ENCODE measurements at regions not wholly inside any gene's neighbourhood (a gene's known extent, or its start where the extent isn't known, plus 50 kb on each side); places are given as distances from the start of the nearest gene placed in this dataset.

GRCh38 chr14:94932589-94932988, 162.7 kb upstream of the GSC start:
- Histone ChIP-seq H3K4me1 (peaks cover 23% of the 10 kb centered on the region), H4K20me1 (no peaks in the 10 kb centered on the region), H3K4me3 (no peak overlapping the region), H3K27ac (no peak overlapping the region), H3K9me3 (no peaks in the 10 kb centered on the region), H3K27me3 (no peaks in the 10 kb centered on the region), H3K36me3 (no peaks in the 10 kb centered on the region), H3K4me2 (no peak overlapping the region), H3K9ac (no peak overlapping the region)
- no peak for TF ChIP-seq Cebpa-rat (IDR thresholded peaks at IDR 0.05)

- Histone ChIP-seq H4K20me1 (no peaks in the 10 kb centered on the region), H3K4me3 (no peak overlapping the region), H3K27ac (no peak overlapping the region), H3K9ac (no peak overlapping the region), H3K4me2 (no peak overlapping the region), H3K9me3 (no peaks in the 10 kb centered on the region), H3K27me3 (no peaks in the 10 kb centered on the region), H3K4me1 (peaks cover 8% of the 10 kb centered on the region), H3K36me3 (no peaks in the 10 kb centered on the region)
- TF ChIP-seq Cebpa-rat (IDR thresholded peaks at IDR 0.05): no peak
Observed at GRCh38 chr14:94930690-94931089, 160.8 kb upstream of the GSC start.

- Histone ChIP-seq H3K9me3 (no peaks in the 10 kb centered on the region), H4K20me1 (no peaks in the 10 kb centered on the region), H3K36me3 (no peaks in the 10 kb centered on the region), H3K27me3 (no peaks in the 10 kb centered on the region), H3K4me2 (no peak overlapping the region), H3K9ac (no peak overlapping the region), H3K4me3 (no peak overlapping the region), H3K4me1 (peaks cover 8% of the 10 kb centered on the region), H3K27ac (no peak overlapping the region)
- no peak for TF ChIP-seq Cebpa-rat (IDR thresholded peaks at IDR 0.05)
Observed at GRCh38 chr14:94929354-94929753, 159.4 kb upstream of the GSC start.

GRCh38 chr14:94926176-94926575, 156.3 kb upstream of the GSC start:
- Histone ChIP-seq H3K9me3 (no peaks in the 10 kb centered on the region), H4K20me1 (no peaks in the 10 kb centered on the region), H3K4me3 (no peak overlapping the region), H3K4me2 (no peak overlapping the region), H3K9ac (no peak overlapping the region), H3K27ac (no peak overlapping the region), H3K4me1 (peaks cover 8% of the 10 kb centered on the region), H3K27me3 (no peaks in the 10 kb centered on the region), H3K36me3 (no peaks in the 10 kb centered on the region)
- no peak for TF ChIP-seq Cebpa-rat (IDR thresholded peaks at IDR 0.05)

- Histone ChIP-seq H3K27me3 (no peaks in the 10 kb centered on the region), H3K9me3 (no peaks in the 10 kb centered on the region), H3K9ac (no peak overlapping the region), H3K4me1 (peaks cover 5% of the 10 kb centered on the region), H3K4me2 (no peak overlapping the region), H3K4me3 (no peak overlapping the region), H3K36me3 (no peaks in the 10 kb centered on the region), H4K20me1 (no peaks in the 10 kb centered on the region), H3K27ac (no peak overlapping the region)
- TF ChIP-seq Cebpa-rat (IDR thresholded peaks at IDR 0.05): no peak
Observed at GRCh38 chr14:94925416-94926173, 155.7 kb upstream of the GSC start.

- no peaks in the 10 kb centered on the region for H3K9me3 ChIP-seq
- H3K4me3 ChIP-seq: no peak overlapping the region
- H3K9ac ChIP-seq: no peak overlapping the region
- no peaks in the 10 kb centered on the region for H3K27me3 ChIP-seq
- H3K4me1 ChIP-seq: no peaks in the 10 kb centered on the region
- no peaks in the 10 kb centered on the region for H3K36me3 ChIP-seq
- no peak overlapping the region for H3K27ac ChIP-seq
- no peak overlapping the region for H3K4me2 ChIP-seq
- H4K20me1 ChIP-seq: no peaks in the 10 kb centered on the region
- no peak for TF ChIP-seq Cebpa-rat (IDR thresholded peaks at IDR 0.05)
Observed at GRCh38 chr14:94924189-94924588, 154.3 kb upstream of the GSC start.

- H3K4me1 ChIP-seq: no peaks in the 10 kb centered on the region
- TF ChIP-seq Cebpa-rat (IDR thresholded peaks at IDR 0.05): no peak
- no peaks in the 10 kb centered on the region for H3K27me3 ChIP-seq
- no peak overlapping the region for H3K9ac ChIP-seq
- no peak overlapping the region for H3K27ac ChIP-seq
- no peaks in the 10 kb centered on the region for H3K36me3 ChIP-seq
- H3K4me3 ChIP-seq: no peak overlapping the region
- no peaks in the 10 kb centered on the region for H4K20me1 ChIP-seq
- H3K4me2 ChIP-seq: no peak overlapping the region
- no peaks in the 10 kb centered on the region for H3K9me3 ChIP-seq
Observed at GRCh38 chr14:94923786-94924185, 153.9 kb upstream of the GSC start.

GRCh38 chr14:94922595-94923239, 152.8 kb upstream of the GSC start:
- H3K4me3 ChIP-seq: no peak overlapping the region
- H3K27me3 ChIP-seq: no peaks in the 10 kb centered on the region
- H3K9me3 ChIP-seq: no peaks in the 10 kb centered on the region
- no peak overlapping the region for H3K27ac ChIP-seq
- H3K4me2 ChIP-seq: no peak overlapping the region
- no peak overlapping the region for H3K9ac ChIP-seq
- no peaks in the 10 kb centered on the region for H3K4me1 ChIP-seq
- no peak for TF ChIP-seq Cebpa-rat (IDR thresholded peaks at IDR 0.05)
- H4K20me1 ChIP-seq: no peaks in the 10 kb centered on the region
- H3K36me3 ChIP-seq: no peaks in the 10 kb centered on the region

- no peak overlapping the region for H3K27ac ChIP-seq
- H3K9me3 ChIP-seq: no peaks in the 10 kb centered on the region
- H3K4me3 ChIP-seq: no peak overlapping the region
- no peak for TF ChIP-seq Cebpa-rat (IDR thresholded peaks at IDR 0.05)
- H3K36me3 ChIP-seq: no peaks in the 10 kb centered on the region
- no peak overlapping the region for H3K4me2 ChIP-seq
- no peaks in the 10 kb centered on the region for H3K4me1 ChIP-seq
- H3K27me3 ChIP-seq: no peaks in the 10 kb centered on the region
- H4K20me1 ChIP-seq: no peaks in the 10 kb centered on the region
- H3K9ac ChIP-seq: no peak overlapping the region
Observed at GRCh38 chr14:94921882-94922585, 152.1 kb upstream of the GSC start.

- no peak for TF ChIP-seq Cebpa-rat (IDR thresholded peaks at IDR 0.05)
- Histone ChIP-seq H3K4me3 (no peak overlapping the region), H3K4me1 (no peaks in the 10 kb centered on the region), H3K27ac (no peak overlapping the region), H3K9ac (no peak overlapping the region), H3K9me3 (no peaks in the 10 kb centered on the region), H3K27me3 (no peaks in the 10 kb centered on the region), H3K36me3 (no peaks in the 10 kb centered on the region), H3K4me2 (no peak overlapping the region), H4K20me1 (no peaks in the 10 kb centered on the region)
Observed at GRCh38 chr14:94921456-94921855, 151.5 kb upstream of the GSC start.
